ENCODE measurements at regions not wholly inside any gene's neighbourhood (a gene's known extent, or its start where the extent isn't known, plus 50 kb on each side); places are given as distances from the start of the nearest gene placed in this dataset.

GRCh38 chr1:73452522-73452921 lies 745.5 kb downstream of the LRRIQ3 start:
- TF ChIP-seq CTCF (IDR thresholded peaks at IDR 0.05) (peak; percentile 26), ZFX (IDR thresholded peaks at IDR 0.05; ENCODE audit: borderline replicate concordance) (no peak)

All from 22Rv1 (cell line).